22Rv1 (cell line): ENCODE measurements at regions not wholly inside any gene's neighbourhood (a gene's known extent, or its start where the extent isn't known, plus 50 kb on each side); places are given as distances from the start of the nearest gene placed in this dataset.

Experiments used
- H3K27ac ChIP-seq: fragments of 450-650 bp; 2 replicates; pipeline ENCODE4 v1.5.1; 2017
- ZFX ChIP-seq: fragments of 450-650 bp; IDR thresholded peaks from 2 replicates; pipeline ENCODE4 v1.6.1; 2017; ENCODE audit warnings: antibody characterized with exemption, borderline replicate concordance
- TF ChIP-seq, protein P1 (sequence below): fragments of 450-650 bp; IDR thresholded peaks from 2 replicates; pipeline ENCODE4 v1.5.1; 2017; ENCODE audit warnings: mild to moderate bottlenecking

DNA sequence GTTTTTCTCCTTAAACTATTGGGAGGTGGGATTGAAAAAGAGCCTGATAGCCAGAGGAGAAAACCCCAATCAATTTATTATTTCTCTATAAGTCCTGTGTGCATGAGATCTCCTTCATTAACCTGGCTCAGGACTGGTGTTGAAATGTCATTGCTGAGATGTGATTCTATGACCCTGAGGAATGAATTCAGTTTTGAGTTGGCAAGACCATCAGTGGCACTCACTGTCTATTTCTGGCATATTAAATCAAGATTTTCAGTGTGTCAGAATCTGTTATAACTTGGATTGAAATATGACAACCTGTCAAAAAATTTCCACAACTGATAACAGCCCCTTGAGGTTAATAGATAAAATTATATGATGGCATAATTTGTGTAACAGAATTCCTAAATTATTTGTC, 431.1 kb downstream of the TFAP2B start:
- H3K27ac ChIP-seq: no peak overlapping the region

DNA sequence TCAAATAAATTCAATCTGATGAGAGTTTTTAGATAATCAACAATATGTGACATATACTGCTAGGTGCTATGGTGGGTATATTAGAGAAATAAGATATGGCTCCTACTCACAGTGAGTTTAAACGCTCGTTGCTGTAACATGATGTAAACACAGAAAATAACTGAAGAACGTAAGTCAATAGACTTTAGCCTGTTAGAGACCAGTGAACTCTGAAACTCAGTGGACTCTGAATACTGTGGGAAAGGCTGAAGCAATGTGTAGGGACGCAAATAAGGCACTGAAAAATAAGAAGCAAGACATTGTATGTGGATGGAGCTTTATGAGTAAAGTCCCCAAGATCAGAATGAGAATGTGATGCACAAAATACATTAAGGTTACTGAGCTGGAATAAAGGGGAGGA, 431.6 kb downstream of the TFAP2B start:
- H3K27ac ChIP-seq: no peak overlapping the region
- TF ChIP-seq, protein P1, sequence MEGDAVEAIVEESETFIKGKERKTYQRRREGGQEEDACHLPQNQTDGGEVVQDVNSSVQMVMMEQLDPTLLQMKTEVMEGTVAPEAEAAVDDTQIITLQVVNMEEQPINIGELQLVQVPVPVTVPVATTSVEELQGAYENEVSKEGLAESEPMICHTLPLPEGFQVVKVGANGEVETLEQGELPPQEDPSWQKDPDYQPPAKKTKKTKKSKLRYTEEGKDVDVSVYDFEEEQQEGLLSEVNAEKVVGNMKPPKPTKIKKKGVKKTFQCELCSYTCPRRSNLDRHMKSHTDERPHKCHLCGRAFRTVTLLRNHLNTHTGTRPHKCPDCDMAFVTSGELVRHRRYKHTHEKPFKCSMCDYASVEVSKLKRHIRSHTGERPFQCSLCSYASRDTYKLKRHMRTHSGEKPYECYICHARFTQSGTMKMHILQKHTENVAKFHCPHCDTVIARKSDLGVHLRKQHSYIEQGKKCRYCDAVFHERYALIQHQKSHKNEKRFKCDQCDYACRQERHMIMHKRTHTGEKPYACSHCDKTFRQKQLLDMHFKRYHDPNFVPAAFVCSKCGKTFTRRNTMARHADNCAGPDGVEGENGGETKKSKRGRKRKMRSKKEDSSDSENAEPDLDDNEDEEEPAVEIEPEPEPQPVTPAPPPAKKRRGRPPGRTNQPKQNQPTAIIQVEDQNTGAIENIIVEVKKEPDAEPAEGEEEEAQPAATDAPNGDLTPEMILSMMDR: no peak
- no peak for TF ChIP-seq ZFX

More for the DNA sequence above, 431.1 kb downstream of the TFAP2B start:
- TF ChIP-seq, protein P1: no peak
- TF ChIP-seq ZFX: no peak

DNA sequence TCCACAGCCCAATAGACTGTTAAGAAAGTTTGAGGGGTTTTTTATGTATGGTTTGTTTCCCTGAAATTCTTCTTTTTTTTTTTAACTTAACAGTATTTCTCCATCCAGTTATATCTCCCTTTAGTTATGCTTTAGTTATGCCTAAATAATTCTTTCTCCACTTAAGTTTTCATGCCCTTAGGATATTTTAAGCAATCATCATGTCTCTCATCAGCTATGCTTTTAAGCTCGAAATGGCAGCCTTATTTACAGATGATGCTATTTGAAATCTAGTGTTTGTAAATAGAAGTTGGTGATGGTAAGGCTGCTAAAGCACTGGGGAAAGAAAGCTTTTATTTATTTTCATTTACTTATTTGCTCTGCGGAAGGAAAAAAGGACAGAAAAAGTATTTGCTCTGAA, 439.3 kb downstream of the TFAP2B start:
- H3K27ac ChIP-seq: no peak overlapping the region
- no peak for TF ChIP-seq ZFX
- TF ChIP-seq, protein P1: no peak

DNA sequence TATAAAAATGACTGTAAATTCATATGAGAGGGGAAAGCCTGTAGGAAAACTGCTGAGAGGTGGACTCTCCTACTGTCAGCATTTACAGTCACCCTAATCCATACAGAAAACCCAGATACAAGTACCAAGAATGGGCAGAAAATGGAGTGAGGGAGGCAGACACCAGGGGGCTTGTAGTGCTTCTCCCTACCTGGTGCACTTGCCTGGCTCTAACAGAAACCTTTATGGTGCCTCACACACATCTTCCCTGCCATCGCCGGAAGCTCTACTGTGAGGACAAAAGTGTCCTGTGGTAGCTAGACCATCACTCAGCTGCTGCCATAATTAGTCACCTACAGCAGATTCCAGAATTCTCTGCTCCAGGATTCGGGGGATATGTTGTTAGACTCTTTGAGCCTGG, 441.3 kb downstream of the TFAP2B start:
- TF ChIP-seq, protein P1: no peak
- TF ChIP-seq ZFX: no peak
- H3K27ac ChIP-seq: no peak overlapping the region

DNA sequence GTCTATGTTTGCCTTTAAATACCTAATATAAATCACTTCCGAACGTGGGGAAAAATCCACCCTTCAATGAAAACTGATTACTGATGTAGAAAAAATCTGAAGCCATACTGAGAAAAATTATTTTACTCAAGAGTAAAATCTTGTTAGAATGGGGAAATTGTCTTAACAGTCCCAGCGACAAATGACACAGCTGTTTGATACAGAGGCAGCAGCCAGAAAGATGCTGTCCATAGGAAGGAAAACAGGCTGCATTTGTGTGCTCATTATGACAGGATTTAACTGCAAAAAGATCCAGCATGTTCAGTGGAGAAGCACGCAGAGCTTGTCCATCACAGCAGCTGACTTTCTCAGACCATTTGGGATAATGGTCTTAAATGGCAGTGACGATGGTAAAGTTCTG, 443.0 kb downstream of the TFAP2B start:
- no peak overlapping the region for H3K27ac ChIP-seq
- TF ChIP-seq, protein P1: no peak
- TF ChIP-seq ZFX: no peak

DNA sequence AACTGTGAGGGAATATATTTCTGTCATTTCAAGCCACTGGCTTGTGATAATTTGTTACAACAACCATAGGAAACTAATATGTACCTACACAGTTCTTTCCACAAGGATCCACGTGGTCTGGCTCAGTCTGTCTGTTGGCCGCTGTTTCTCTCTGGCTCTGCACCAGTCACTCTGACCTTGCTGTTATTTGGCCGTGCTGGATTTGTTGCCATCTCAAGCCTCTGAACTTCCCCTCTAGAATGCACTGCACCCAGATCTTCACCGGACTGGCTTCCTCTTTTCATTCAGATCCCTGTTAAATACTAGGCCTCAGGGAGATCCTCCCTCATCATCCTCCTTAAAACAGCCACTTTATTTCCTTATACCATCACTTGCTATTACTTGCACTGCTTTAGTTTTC, 446.8 kb downstream of the TFAP2B start:
- TF ChIP-seq ZFX: no peak
- TF ChIP-seq, protein P1: no peak
- no peak overlapping the region for H3K27ac ChIP-seq

DNA sequence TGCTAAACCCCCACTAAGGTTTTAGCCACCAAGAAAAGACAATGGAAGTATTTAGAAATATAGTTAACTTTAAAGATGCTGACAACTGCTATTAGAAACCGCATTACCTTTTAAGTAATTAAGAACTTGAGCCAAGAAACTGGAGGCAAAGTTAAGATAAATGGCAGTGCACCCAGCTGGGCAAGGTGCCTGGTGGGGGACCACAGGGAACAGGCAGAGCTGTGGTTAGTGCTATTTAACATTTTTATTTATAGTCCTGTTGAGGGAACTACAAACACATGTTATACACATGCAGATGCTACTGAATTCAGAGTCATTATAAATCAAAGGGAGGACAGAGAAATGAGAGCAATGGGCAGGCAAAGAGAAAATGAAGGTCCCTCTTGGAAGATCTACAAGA, 447.9 kb downstream of the TFAP2B start:
- TF ChIP-seq, protein P1: no peak
- no peak for TF ChIP-seq ZFX
- no peak overlapping the region for H3K27ac ChIP-seq
